ENCODE measurements at regions not wholly inside any gene's neighbourhood (a gene's known extent, or its start where the extent isn't known, plus 50 kb on each side); places are given as distances from the start of the nearest gene placed in this dataset.

GRCh38 chr5:74422030-74422429 is 218.5 kb downstream of the ENC1 start:
- DNase-seq = no peak

GRCh38 chr5:74421377-74421776 is 219.2 kb downstream of the ENC1 start:
- no peak for DNase-seq

GRCh38 chr5:74420947-74421346 is 219.6 kb downstream of the ENC1 start:
- DNase-seq = no peak

- no peak for DNase-seq
These were observed 220.3 kb downstream of the ENC1 start for GRCh38 chr5:74420220-74420619.

GRCh38 chr5:74419468-74419867 is 221.1 kb downstream of the ENC1 start:
- no peak for DNase-seq

- DNase-seq = no peak
These were observed 221.8 kb downstream of the ENC1 start for GRCh38 chr5:74418709-74419108.

GRCh38 chr5:74418261-74418660 is 222.3 kb downstream of the ENC1 start:
- DNase-seq = no peak

GRCh38 chr5:74415695-74416102 is 224.8 kb downstream of the ENC1 start:
- DNase-seq = no peak

- no peak for DNase-seq
These were observed 226.3 kb downstream of the ENC1 start for GRCh38 chr5:74414228-74414627.

GRCh38 chr5:74413403-74414048 is 227.0 kb downstream of the ENC1 start:
- no peak for DNase-seq

GRCh38 chr5:74412066-74412465 is 228.5 kb downstream of the ENC1 start:
- DNase-seq = no peak

GRCh38 chr5:74409712-74410111 is 230.8 kb downstream of the ENC1 start:
- DNase-seq = no peak

GRCh38 chr5:74409166-74409706 is 231.3 kb downstream of the ENC1 start:
- DNase-seq = no peak

GRCh38 chr5:74408150-74409043 is 232.1 kb downstream of the ENC1 start:
- DNase-seq = no peak

GRCh38 chr5:74407701-74408100 is 232.8 kb downstream of the ENC1 start:
- DNase-seq = no peak

- no peak for DNase-seq
These were observed 233.7 kb downstream of the ENC1 start for GRCh38 chr5:74406844-74407243.

GRCh38 chr5:74405593-74405992 is 234.9 kb downstream of the ENC1 start:
- DNase-seq = no peak

GRCh38 chr5:74404574-74405508 is 235.7 kb downstream of the ENC1 start:
- DNase-seq = no peak

- no peak for DNase-seq
These were observed 236.8 kb downstream of the ENC1 start for GRCh38 chr5:74403771-74404170.

GRCh38 chr5:74402553-74402952 is 238.0 kb downstream of the ENC1 start:
- DNase-seq = no peak

GRCh38 chr5:74401946-74402320 is 238.6 kb downstream of the ENC1 start:
- no peak for DNase-seq

GRCh38 chr5:74401281-74401945 is 239.1 kb downstream of the ENC1 start:
- DNase-seq = no peak
